Natural killer cell treated with Interleukin-12 subunit alpha and Interleukin-12 subunit beta and Interleukin-15 and Interleukin-18, amount 100 ng/mL, for 72 hours (primary cell): ENCODE measurements at regions not wholly inside any gene's neighbourhood (a gene's known extent, or its start where the extent isn't known, plus 50 kb on each side); places are given as distances from the start of the nearest gene placed in this dataset.

Source experiments
- ATAC-seq, 2 donors: fragments of 150-1000 bp; cut with Tn5 transposase in 1 of 2; sonication (Bioruptor Pico), chemical (Tn5 transposase) in 1 of 2; 2 replicates each; pipeline ENCODE4 v1.10.0; 2021
- DNase-seq: peaks from one replicate; pipeline ENCODE4 v3.0.0; 2022; ENCODE audit warnings: low spot score
- H3K27ac Mint-ChIP-seq, 2 donors: 1 replicate in 1 of 2; 2 replicates in 1 of 2; pipeline ENCODE4 v1.8.0; 2022; ENCODE audit warnings: mixed read lengths in 2 of 2, mild to moderate bottlenecking in 1 of 2, moderate library complexity in 1 of 2
- H3K27me3 Mint-ChIP-seq, 2 donors: 1 replicate in 1 of 2; 2 replicates in 1 of 2; pipeline ENCODE4 v1.8.0; 2022; ENCODE audit warnings: mixed read lengths in 2 of 2
- H3K36me3 Mint-ChIP-seq: one replicate; pipeline ENCODE4 v1.8.0; 2022; ENCODE audit warnings: mixed read lengths
- H3K4me1 Mint-ChIP-seq, 2 donors: 1 replicate in 1 of 2; 2 replicates in 1 of 2; pipeline ENCODE4 v1.8.0; 2022; ENCODE audit warnings: low read depth in 2 of 2, mixed read lengths in 2 of 2, mild to moderate bottlenecking in 1 of 2
- H3K4me3 Mint-ChIP-seq: one replicate; pipeline ENCODE4 v1.8.0; 2022; ENCODE audit warnings: mixed read lengths
- H3K9me3 Mint-ChIP-seq: 2 replicates; pipeline ENCODE4 v1.8.0; 2022; ENCODE audit warnings: mixed read lengths

- DNase-seq (no peak), ATAC-seq (no peak)
- Mint-ChIP-seq H3K27ac (no peak overlapping the region), H3K4me1 (no peaks in the 10 kb centered on the region), H3K36me3 (no peaks in the 10 kb centered on the region), H3K27me3 (peaks cover 12 to 27% of the 10 kb centered on the region in 2 donors), H3K9me3 (no peaks in the 10 kb centered on the region), H3K4me3 (no peak overlapping the region)
These were observed 54.4 kb upstream of the C1orf174 start for GRCh38 chr1:3954170-3955169.

GRCh38 chr1:3955196-3955772, 55.2 kb upstream of the C1orf174 start:
- ATAC-seq (no peak), DNase-seq (no peak)
- no peak overlapping the region for H3K4me3 Mint-ChIP-seq
- peaks cover 10 to 27% of the 10 kb centered on the region in 2 donors for H3K27me3 Mint-ChIP-seq
- H3K27ac Mint-ChIP-seq, result no peak overlapping the region
- no peaks in the 10 kb centered on the region for H3K9me3 Mint-ChIP-seq
- H3K4me1 Mint-ChIP-seq, result no peaks in the 10 kb centered on the region
- no peaks in the 10 kb centered on the region for H3K36me3 Mint-ChIP-seq

GRCh38 chr1:3956527-3957170, 56.6 kb upstream of the C1orf174 start:
- no peaks in the 10 kb centered on the region for H3K36me3 Mint-ChIP-seq
- H3K4me1 Mint-ChIP-seq, result no peaks in the 10 kb centered on the region
- ATAC-seq, result no peak
- no peaks in the 10 kb centered on the region for H3K9me3 Mint-ChIP-seq
- H3K27me3 Mint-ChIP-seq, result peaks cover 8 to 27% of the 10 kb centered on the region in 2 donors
- H3K4me3 Mint-ChIP-seq, result no peak overlapping the region
- DNase-seq, result no peak
- H3K27ac Mint-ChIP-seq, result no peak overlapping the region

GRCh38 chr1:3959361-3959760, 59.3 kb upstream of the C1orf174 start:
- Mint-ChIP-seq H3K9me3 (no peaks in the 10 kb centered on the region), H3K27ac (no peak overlapping the region), H3K4me1 (no peaks in the 10 kb centered on the region), H3K4me3 (no peak overlapping the region), H3K36me3 (no peaks in the 10 kb centered on the region), H3K27me3 (peaks cover 5 to 14% of the 10 kb centered on the region in 2 donors)
- ATAC-seq, result no peak
- no peak for DNase-seq

- Mint-ChIP-seq H3K27me3 (peaks cover 7% of the 10 kb centered on the region in 2 donors), H3K36me3 (no peaks in the 10 kb centered on the region), H3K4me1 (no peaks in the 10 kb centered on the region), H3K4me3 (no peak overlapping the region), H3K9me3 (no peaks in the 10 kb centered on the region), H3K27ac (no peak overlapping the region)
- ATAC-seq, result no peak
- DNase-seq, result no peak
These were observed 63.5 kb upstream of the C1orf174 start for GRCh38 chr1:3963554-3963953.

GRCh38 chr1:3965693-3966092, 65.6 kb upstream of the C1orf174 start:
- no peak overlapping the region for H3K27ac Mint-ChIP-seq
- no peak overlapping the region for H3K4me3 Mint-ChIP-seq

GRCh38 chr1:3968851-3969250, 68.8 kb upstream of the C1orf174 start:
- Mint-ChIP-seq H3K4me3 (no peak overlapping the region), H3K27ac (no peak overlapping the region), H3K9me3 (no peaks in the 10 kb centered on the region), H3K36me3 (no peaks in the 10 kb centered on the region), H3K4me1 (no peaks in the 10 kb centered on the region), H3K27me3 (peaks cover 14 to 21% of the 10 kb centered on the region in 2 donors)
- no peak for DNase-seq
- no peak for ATAC-seq

More at GRCh38 chr1:3965693-3966092, 65.6 kb upstream of the C1orf174 start:
- Mint-ChIP-seq H3K4me1 (no peaks in the 10 kb centered on the region), H3K36me3 (no peaks in the 10 kb centered on the region), H3K27me3 (peaks cover 7% of the 10 kb centered on the region in 2 donors), H3K9me3 (no peaks in the 10 kb centered on the region)
- no peak for ATAC-seq
- no peak for DNase-seq

- no peaks in the 10 kb centered on the region for H3K9me3 Mint-ChIP-seq
- no peak overlapping the region for H3K27ac Mint-ChIP-seq
- no peaks in the 10 kb centered on the region for H3K4me1 Mint-ChIP-seq
- no peak for ATAC-seq
- H3K27me3 Mint-ChIP-seq, result peaks cover 14 to 21% of the 10 kb centered on the region in 2 donors
- no peak overlapping the region for H3K4me3 Mint-ChIP-seq
- no peak for DNase-seq
- H3K36me3 Mint-ChIP-seq, result no peaks in the 10 kb centered on the region
These were observed 71.9 kb upstream of the C1orf174 start for GRCh38 chr1:3971981-3972380.

- DNase-seq, result no peak
- Mint-ChIP-seq H3K4me3 (no peak overlapping the region), H3K27me3 (peaks cover 9 to 12% of the 10 kb centered on the region in 2 donors), H3K4me1 (no peaks in the 10 kb centered on the region), H3K27ac (no peak overlapping the region), H3K9me3 (no peaks in the 10 kb centered on the region), H3K36me3 (no peaks in the 10 kb centered on the region)
- no peak for ATAC-seq
These were observed 76.0 kb upstream of the C1orf174 start for GRCh38 chr1:3975903-3976630.

- Mint-ChIP-seq H3K27me3 (peaks cover 7 to 8% of the 10 kb centered on the region in 2 donors), H3K9me3 (no peaks in the 10 kb centered on the region), H3K27ac (peak overlapping the region in 1 of 2 donors; percentile 36), H3K36me3 (no peaks in the 10 kb centered on the region), H3K4me3 (no peak overlapping the region), H3K4me1 (no peaks in the 10 kb centered on the region)
- no peak for DNase-seq
- no peak for ATAC-seq
These were observed 76.7 kb upstream of the C1orf174 start for GRCh38 chr1:3976821-3977220.

GRCh38 chr1:3978196-3978989, 78.3 kb upstream of the C1orf174 start:
- Mint-ChIP-seq H3K36me3 (no peaks in the 10 kb centered on the region), H3K27ac (no peak overlapping the region), H3K4me1 (no peaks in the 10 kb centered on the region), H3K27me3 (peaks cover 7 to 11% of the 10 kb centered on the region in 2 donors), H3K4me3 (no peak overlapping the region), H3K9me3 (no peaks in the 10 kb centered on the region)
- peak in 1 of 2 donors; percentile 11 for ATAC-seq
- no peak for DNase-seq

GRCh38 chr1:3978990-3979325, 78.9 kb upstream of the C1orf174 start:
- H3K4me1 Mint-ChIP-seq, result no peaks in the 10 kb centered on the region
- H3K27ac Mint-ChIP-seq, result no peak overlapping the region
- DNase-seq (no peak), ATAC-seq (peak in 1 of 2 donors; percentile 19)
- H3K36me3 Mint-ChIP-seq, result no peaks in the 10 kb centered on the region
- no peak overlapping the region for H3K4me3 Mint-ChIP-seq
- H3K9me3 Mint-ChIP-seq, result no peaks in the 10 kb centered on the region
- H3K27me3 Mint-ChIP-seq, result peaks cover 7 to 13% of the 10 kb centered on the region in 2 donors

GRCh38 chr1:3981261-3981660, 81.2 kb upstream of the C1orf174 start:
- no peak for ATAC-seq
- DNase-seq, result no peak
- Mint-ChIP-seq H3K9me3 (no peaks in the 10 kb centered on the region), H3K36me3 (no peaks in the 10 kb centered on the region), H3K27ac (no peak overlapping the region), H3K4me1 (no peaks in the 10 kb centered on the region), H3K4me3 (no peak overlapping the region), H3K27me3 (peaks cover 7 to 13% of the 10 kb centered on the region in 2 donors)
